ENCODE measurements at regions not wholly inside any gene's neighbourhood (a gene's known extent, or its start where the extent isn't known, plus 50 kb on each side); places are given as distances from the start of the nearest gene placed in this dataset.

- TF ChIP-seq CTCF (IDR thresholded peaks at IDR 0.05; ENCODE audit: low read depth, low read length, poor library complexity, severe bottlenecking), result no peak
- TF ChIP-seq EZH2phosphoT487 (IDR thresholded peaks at IDR 0.05; ENCODE audit: borderline replicate concordance, low read length), result no peak
Measured at GRCh38 chr1:242639104-242639503, 114.6 kb upstream of the PLD5 start.

All from DOHH2 (cell line).